Thoracic aorta (tissue), 2 donors: ENCODE measurements at regions not wholly inside any gene's neighbourhood (a gene's known extent, or its start where the extent isn't known, plus 50 kb on each side); places are given as distances from the start of the nearest gene placed in this dataset.

Source experiments
- ATAC-seq: fragments of 150-250 bp; one replicate; pipeline ENCODE4 v1.8.0; 2017; ENCODE audit warnings: low read depth; ENCODE audit not compliant: insufficient number of reproducible peaks, low FRiP score
- DNase-seq: peaks from one replicate; pipeline ENCODE4 v3.0.0-alpha.2; 2020; ENCODE audit warnings: low spot score
- H3K27ac ChIP-seq, 2 donors: fragments of 200-600 bp; sonication (generic); 1 replicate in 1 of 2; 2 replicates in 1 of 2; pipeline ENCODE4 v1.5.1; 2016; ENCODE audit warnings: mild to moderate bottlenecking in 2 of 2, moderate library complexity in 2 of 2
- H3K27me3 ChIP-seq: fragments of 200-600 bp; sonication (generic); replicated peaks from 2 replicates; pipeline ENCODE4 v1.6.0; 2016; ENCODE audit warnings: mild to moderate bottlenecking; ENCODE audit not compliant: insufficient read depth
- H3K36me3 ChIP-seq: fragments of 200-600 bp; sonication (generic); one replicate; pipeline ENCODE4 v1.5.1; 2016
- H3K4me1 ChIP-seq, 2 donors: fragments of 200-600 bp; sonication (generic); 1 replicate in 1 of 2; 2 replicates in 1 of 2; pipeline versions ENCODE4 v1.5.1 to v1.6.0; 2016; ENCODE audit warnings: low read depth in 2 of 2, mild to moderate bottlenecking in 1 of 2; ENCODE audit not compliant: control insufficient read depth in 1 of 2
- H3K4me3 ChIP-seq: fragments of 200-600 bp; sonication (generic); 2 replicates; pipeline ENCODE4 v1.5.1; 2016; ENCODE audit warnings: mild to moderate bottlenecking
- H3K9me3 ChIP-seq: fragments of 200-600 bp; sonication (generic); 2 replicates; pipeline ENCODE4 v1.5.1; 2016
- TF ChIP-seq, protein P1 (sequence below): fragments of 200-600 bp; sonication (generic); IDR thresholded peaks from one replicate; pipeline ENCODE4 v1.5.1; 2019; ENCODE audit warnings: antibody characterized with exemption

DNA sequence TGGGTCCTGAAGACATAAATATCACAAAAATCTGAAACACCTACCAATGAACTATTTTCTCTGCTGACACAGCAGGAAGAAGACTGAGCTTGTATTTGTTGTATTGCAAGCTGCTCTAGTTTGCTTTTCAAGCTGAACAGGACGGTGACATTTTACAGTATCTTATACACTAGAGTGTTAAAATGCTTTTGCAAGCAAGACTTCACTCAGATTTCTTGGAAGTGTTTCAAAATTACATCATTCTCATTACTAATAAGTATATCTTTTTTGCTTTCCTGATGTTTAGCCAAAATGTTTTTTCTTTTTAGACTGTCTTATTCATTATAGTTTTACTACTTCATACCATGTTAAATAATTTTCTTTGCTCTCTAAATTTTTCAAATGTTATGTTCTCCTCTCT lies 427.1 kb upstream of the CXADR start:
- ATAC-seq = no peak
- no peaks in the 10 kb centered on the region for H3K27me3 ChIP-seq

DNA sequence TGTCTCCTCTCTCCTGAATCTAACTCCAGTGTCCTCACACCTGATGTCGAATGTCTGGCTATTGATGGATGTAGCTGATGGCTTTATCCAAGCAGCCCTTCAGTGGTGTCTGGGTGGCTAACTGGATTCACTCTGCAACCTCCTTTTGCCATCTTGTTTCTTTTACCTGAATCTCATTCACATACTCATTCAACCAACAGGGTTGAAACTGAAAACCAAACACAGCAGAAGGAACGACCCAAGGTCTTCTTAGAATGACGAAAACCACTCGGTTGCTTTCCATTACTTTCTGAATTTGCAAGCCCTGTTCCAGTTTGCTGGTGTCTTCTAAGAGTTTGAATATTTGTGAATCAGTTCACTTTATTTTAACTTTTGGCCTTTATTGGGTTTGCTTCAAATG lies 424.3 kb upstream of the CXADR start:
- H3K36me3 ChIP-seq = no peaks in the 10 kb centered on the region
- H3K27me3 ChIP-seq = no peaks in the 10 kb centered on the region
- H3K4me3 ChIP-seq = no peak overlapping the region
- no peak overlapping the region for H3K27ac ChIP-seq
- DNase-seq = no peak
- TF ChIP-seq, protein P1, sequence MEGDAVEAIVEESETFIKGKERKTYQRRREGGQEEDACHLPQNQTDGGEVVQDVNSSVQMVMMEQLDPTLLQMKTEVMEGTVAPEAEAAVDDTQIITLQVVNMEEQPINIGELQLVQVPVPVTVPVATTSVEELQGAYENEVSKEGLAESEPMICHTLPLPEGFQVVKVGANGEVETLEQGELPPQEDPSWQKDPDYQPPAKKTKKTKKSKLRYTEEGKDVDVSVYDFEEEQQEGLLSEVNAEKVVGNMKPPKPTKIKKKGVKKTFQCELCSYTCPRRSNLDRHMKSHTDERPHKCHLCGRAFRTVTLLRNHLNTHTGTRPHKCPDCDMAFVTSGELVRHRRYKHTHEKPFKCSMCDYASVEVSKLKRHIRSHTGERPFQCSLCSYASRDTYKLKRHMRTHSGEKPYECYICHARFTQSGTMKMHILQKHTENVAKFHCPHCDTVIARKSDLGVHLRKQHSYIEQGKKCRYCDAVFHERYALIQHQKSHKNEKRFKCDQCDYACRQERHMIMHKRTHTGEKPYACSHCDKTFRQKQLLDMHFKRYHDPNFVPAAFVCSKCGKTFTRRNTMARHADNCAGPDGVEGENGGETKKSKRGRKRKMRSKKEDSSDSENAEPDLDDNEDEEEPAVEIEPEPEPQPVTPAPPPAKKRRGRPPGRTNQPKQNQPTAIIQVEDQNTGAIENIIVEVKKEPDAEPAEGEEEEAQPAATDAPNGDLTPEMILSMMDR = no peak
- ATAC-seq = no peak
- H3K4me1 ChIP-seq = peaks cover 0 to 19% of the 10 kb centered on the region in 2 donors
- H3K9me3 ChIP-seq = no peaks in the 10 kb centered on the region

More for the DNA sequence above, 427.1 kb upstream of the CXADR start:
- Histone ChIP-seq H3K4me1 (peaks cover 0 to 19% of the 10 kb centered on the region in 2 donors), H3K36me3 (no peaks in the 10 kb centered on the region), H3K9me3 (no peaks in the 10 kb centered on the region), H3K4me3 (no peak overlapping the region), H3K27ac (no peak overlapping the region)
- TF ChIP-seq, protein P1 = no peak
- no peak for DNase-seq

DNA sequence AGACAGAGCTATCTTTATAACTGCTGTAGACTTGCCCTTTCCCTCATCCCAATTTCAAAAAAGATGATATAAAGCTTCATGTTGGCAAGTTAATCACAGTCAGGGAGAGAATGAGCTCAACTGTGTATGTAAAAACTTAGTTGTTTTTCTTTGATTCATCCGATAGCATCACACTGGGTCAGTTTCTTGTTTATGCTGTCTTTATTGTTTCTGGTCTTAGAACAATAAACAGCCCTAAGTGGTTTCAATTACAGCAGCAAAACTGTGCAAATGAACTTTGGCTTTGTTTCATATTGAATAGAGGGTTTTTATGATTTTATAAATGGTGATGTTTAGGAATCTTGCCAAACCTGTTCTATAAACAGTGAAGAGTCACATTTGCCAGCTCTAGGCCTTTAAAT lies 423.8 kb upstream of the CXADR start:
- H3K4me3 ChIP-seq = no peak overlapping the region
- DNase-seq (no peak), ATAC-seq (no peak)
- no peaks in the 10 kb centered on the region for H3K9me3 ChIP-seq
- H3K27ac ChIP-seq = no peak overlapping the region
- H3K27me3 ChIP-seq = no peaks in the 10 kb centered on the region
- H3K36me3 ChIP-seq = no peaks in the 10 kb centered on the region
- TF ChIP-seq, protein P1 = no peak
- peaks cover 0 to 19% of the 10 kb centered on the region in 2 donors for H3K4me1 ChIP-seq

DNA sequence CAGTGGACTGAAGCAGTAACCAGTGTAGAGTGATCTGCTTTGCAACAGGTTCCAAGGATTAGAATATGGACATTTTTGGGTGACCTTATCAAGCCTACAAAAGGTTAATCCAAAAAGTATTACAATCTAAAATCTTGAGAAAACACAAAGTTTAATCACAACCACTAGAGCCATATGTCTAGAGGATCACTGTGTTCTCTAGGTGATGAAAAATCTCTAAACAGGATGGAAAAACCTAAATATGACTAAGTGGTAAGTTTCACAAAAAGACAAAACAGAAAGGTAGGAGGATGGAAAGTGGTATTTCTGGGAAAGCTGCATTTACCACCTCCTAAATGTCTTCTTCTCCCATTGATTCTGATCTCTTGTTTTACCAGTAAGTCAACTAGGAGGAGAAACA lies 411.1 kb upstream of the CXADR start:
- Histone ChIP-seq H3K36me3 (no peaks in the 10 kb centered on the region), H3K27me3 (no peaks in the 10 kb centered on the region), H3K27ac (no peak overlapping the region), H3K4me1 (peaks cover 0 to 12% of the 10 kb centered on the region in 2 donors), H3K4me3 (no peak overlapping the region), H3K9me3 (no peaks in the 10 kb centered on the region)
- ATAC-seq = no peak
- TF ChIP-seq, protein P1 = no peak
- DNase-seq = no peak

DNA sequence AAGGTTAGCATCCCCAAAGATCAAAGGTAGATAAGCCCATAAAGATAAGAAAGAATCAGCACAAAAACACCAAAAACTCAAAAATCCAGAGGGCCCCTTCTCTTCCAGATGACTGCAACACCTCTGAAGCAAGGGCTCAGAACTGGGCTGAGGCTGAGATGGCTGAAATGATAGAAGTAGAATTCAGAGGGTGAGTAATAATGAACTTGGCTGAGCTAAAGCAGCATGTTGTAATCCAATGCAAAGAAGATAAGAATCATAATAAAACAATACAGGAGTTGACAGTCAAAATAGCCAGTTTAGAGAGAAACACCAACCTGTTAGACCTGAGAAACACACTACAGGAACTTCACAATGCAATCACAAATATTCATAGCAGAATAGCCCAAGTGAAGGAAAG lies 406.9 kb upstream of the CXADR start:
- TF ChIP-seq, protein P1 = no peak
- no peak overlapping the region for H3K27ac ChIP-seq
- no peak overlapping the region for H3K4me3 ChIP-seq
- H3K36me3 ChIP-seq = no peaks in the 10 kb centered on the region
- no peak for ATAC-seq
- H3K9me3 ChIP-seq = no peaks in the 10 kb centered on the region
- no peak for DNase-seq
- no peaks in the 10 kb centered on the region for H3K27me3 ChIP-seq
- H3K4me1 ChIP-seq = peaks cover 0 to 12% of the 10 kb centered on the region in 2 donors
